Caco-2 (cell line): ENCODE measurements at regions not wholly inside any gene's neighbourhood (a gene's known extent, or its start where the extent isn't known, plus 50 kb on each side); places are given as distances from the start of the nearest gene placed in this dataset.

Experiments
- BruUV-seq: library from RNA; stranded (reverse); fragments of 400-500 nt; replicated peaks from 2 replicates; lab custom pipeline; 2021; lab: Mats Ljungman, UMichigan
- CTCF ChIA-PET: fragments of 300-600 bp; sonication (Branson Sonifier 250); formaldehyde crosslinking; loops from one replicate; lab custom pipeline; 2022; ENCODE audit warnings: antibody characterized with exemption; lab: Charles Lee
- POLR2A ChIA-PET: fragments of 300-600 bp; sonication (Branson Sonifier 250); formaldehyde crosslinking; loops from one replicate; lab custom pipeline; 2022; ENCODE audit warnings: antibody characterized with exemption; lab: Charles Lee
- DNase-seq, 2 experiments: peaks; one replicate each; pipeline versions ENCODE4 v3.0.0 to v3.0.0-alpha.2; 2020 to 2022
- H3K27me3 ChIP-seq: replicated peaks from 2 replicates; pipeline ENCODE4 v1.6.0; 2011; ENCODE audit warnings: low read length; ENCODE audit not compliant: control insufficient read depth, insufficient read depth
- H3K36me3 ChIP-seq: 2 replicates; pipeline ENCODE4 v1.5.1; 2011; ENCODE audit warnings: low read length; ENCODE audit not compliant: control insufficient read depth, insufficient read depth
- H3K4me1 ChIP-seq: fragments of 250-450 bp; sonication (Bioruptor Pico); 2 replicates; pipeline ENCODE4 v1.5.1; 2020; ENCODE audit warnings: mild to moderate bottlenecking
- H3K4me3 ChIP-seq: 2 replicates; pipeline ENCODE4 v1.5.1; 2011; ENCODE audit warnings: low read depth, mild to moderate bottlenecking, control low read depth, low read length
- H3K9me3 ChIP-seq: fragments of 250-450 bp; sonication (Bioruptor Pico); 2 replicates; pipeline ENCODE4 v1.5.1; 2020; ENCODE audit warnings: mild to moderate bottlenecking, moderate library complexity
- H3K27ac Mint-ChIP-seq: one replicate; pipeline ENCODE4 v1.8.0; 2022; ENCODE audit warnings: mixed read lengths; ENCODE audit not compliant: unreplicated experiment
- H3K27me3 Mint-ChIP-seq: one replicate; pipeline ENCODE4 v1.8.0; 2022; ENCODE audit warnings: mixed read lengths; ENCODE audit not compliant: insufficient read depth, unreplicated experiment
- H3K36me3 Mint-ChIP-seq: one replicate; pipeline ENCODE4 v1.8.0; 2022; ENCODE audit warnings: mild to moderate bottlenecking, mixed read lengths; ENCODE audit not compliant: insufficient read depth, unreplicated experiment
- H3K4me1 Mint-ChIP-seq: one replicate; pipeline ENCODE4 v1.8.0; 2022; ENCODE audit warnings: low read depth, mixed read lengths; ENCODE audit not compliant: unreplicated experiment
- H3K4me3 Mint-ChIP-seq: one replicate; pipeline ENCODE4 v1.8.0; 2022; ENCODE audit warnings: mild to moderate bottlenecking, moderate library complexity, mixed read lengths; ENCODE audit not compliant: unreplicated experiment
- H3K9me3 Mint-ChIP-seq: one replicate; pipeline ENCODE4 v1.8.0; 2022; ENCODE audit warnings: mixed read lengths; ENCODE audit not compliant: unreplicated experiment
- CTCF ChIP-seq, 2 experiments: fragments of 200-600 bp in 1 of 2; IDR thresholded peaks; 1 replicate in 1 of 2; 2 replicates in 1 of 2; pipeline versions ENCODE4 v1.5.1 to v1.8.0; 2011 to 2022; ENCODE audit warnings: antibody characterized with exemption in 1 of 2, control low read depth in 1 of 2, inconsistent platforms in 1 of 2, low read depth in 1 of 2, low read length in 1 of 2, mild to moderate bottlenecking in 1 of 2, moderate library complexity in 1 of 2; ENCODE audit not compliant: insufficient read depth in 1 of 2, severe bottlenecking in 1 of 2, unreplicated experiment in 1 of 2
- intact Hi-C: fragments of 100-400 bp; cut with micrococcal nuclease; formaldehyde crosslinking; loops from one replicate; pipeline ENCODE4 v1.10.0; 2022; ENCODE audit not compliant: unreplicated experiment

- no peak for DNase-seq
- peaks cover 31% of the 10 kb centered on the region for H3K4me1 Mint-ChIP-seq
- POLR2A ChIA-PET, result interaction anchor here (0.6 to 1.1 kb wide), 2 partner anchors 21 to 77 kb away, joined by 3 read pairs; no protein-coding TSS in a partner anchor
- Histone ChIP-seq H3K27me3 (no peaks in the 10 kb centered on the region), H3K4me3 (no peak overlapping the region), H3K4me1 (peaks cover 59% of the 10 kb centered on the region), H3K36me3 (no peaks in the 10 kb centered on the region), H3K9me3 (no peaks in the 10 kb centered on the region)
- H3K36me3 Mint-ChIP-seq, result peaks cover 14% of the 10 kb centered on the region
- H3K4me3 Mint-ChIP-seq, result no peak overlapping the region
- CTCF ChIA-PET, result no interaction called here
- BruUV-seq, result no TSS peak
- H3K9me3 Mint-ChIP-seq, result no peaks in the 10 kb centered on the region
- no peak overlapping the region for H3K27ac Mint-ChIP-seq
- intact Hi-C loops, result no loop called here
- no peaks in the 10 kb centered on the region for H3K27me3 Mint-ChIP-seq
- no peak for TF ChIP-seq CTCF (IDR thresholded peaks at IDR 0.05; ENCODE audit: insufficient read depth in 1 of 2, low read depth in 1 of 2, low read length in 1 of 2, severe bottlenecking in 1 of 2, unreplicated experiment in 1 of 2)
These were observed 89.8 kb upstream of the PODXL start for GRCh38 chr7:131646203-131646602.

GRCh38 chr7:131642429-131642828, 86.0 kb upstream of the PODXL start:
- no TSS peak for BruUV-seq
- Histone ChIP-seq H3K36me3 (no peaks in the 10 kb centered on the region), H3K9me3 (no peaks in the 10 kb centered on the region), H3K4me1 (peaks cover 60% of the 10 kb centered on the region), H3K27me3 (no peaks in the 10 kb centered on the region), H3K4me3 (no peak overlapping the region)
- H3K4me1 Mint-ChIP-seq, result peaks cover 53% of the 10 kb centered on the region
- H3K9me3 Mint-ChIP-seq, result no peaks in the 10 kb centered on the region
- peaks cover 1% of the 10 kb centered on the region for H3K36me3 Mint-ChIP-seq
- ChIA-PET POLR2A (no interaction called here), CTCF (interaction anchor here (0.6 kb wide), 1 partner anchor 89 kb away, joined by 3 read pairs; no protein-coding TSS in a partner anchor)
- peak overlapping the region; percentile 73 for H3K27ac Mint-ChIP-seq
- intact Hi-C loops, result no loop called here
- no peak for TF ChIP-seq CTCF (IDR thresholded peaks at IDR 0.05; ENCODE audit: insufficient read depth in 1 of 2, low read depth in 1 of 2, low read length in 1 of 2, severe bottlenecking in 1 of 2, unreplicated experiment in 1 of 2)
- H3K27me3 Mint-ChIP-seq, result no peaks in the 10 kb centered on the region
- DNase-seq, result no peak
- no peak overlapping the region for H3K4me3 Mint-ChIP-seq

GRCh38 chr7:131640686-131641085, 84.3 kb upstream of the PODXL start:
- POLR2A ChIA-PET, result no interaction called here
- no peak for DNase-seq
- Histone ChIP-seq H3K9me3 (no peaks in the 10 kb centered on the region), H3K4me3 (no peak overlapping the region), H3K36me3 (no peaks in the 10 kb centered on the region), H3K4me1 (peaks cover 67% of the 10 kb centered on the region), H3K27me3 (no peaks in the 10 kb centered on the region)
- peak overlapping the region; percentile 73 for H3K27ac Mint-ChIP-seq
- TF ChIP-seq CTCF (IDR thresholded peaks at IDR 0.05; ENCODE audit: insufficient read depth in 1 of 2, low read depth in 1 of 2, low read length in 1 of 2, severe bottlenecking in 1 of 2, unreplicated experiment in 1 of 2), result no peak
- H3K27me3 Mint-ChIP-seq, result no peaks in the 10 kb centered on the region
- no TSS peak for BruUV-seq
- H3K9me3 Mint-ChIP-seq, result peaks cover 9% of the 10 kb centered on the region
- H3K4me1 Mint-ChIP-seq, result peaks cover 65% of the 10 kb centered on the region
- H3K4me3 Mint-ChIP-seq, result no peak overlapping the region
- intact Hi-C loops, result no loop called here
- CTCF ChIA-PET, result interaction anchor here (0.9 to 1.1 kb wide), 2 partner anchors 9 to 15 kb away, joined by 3 to 4 read pairs; no protein-coding TSS in a partner anchor
- H3K36me3 Mint-ChIP-seq, result peaks cover 6% of the 10 kb centered on the region
